ENCODE measurements at regions not wholly inside any gene's neighbourhood (a gene's known extent, or its start where the extent isn't known, plus 50 kb on each side); places are given as distances from the start of the nearest gene placed in this dataset.

GRCh38 chr6:156461647-156462046 is 315.5 kb upstream of the ARID1B start:
- TF ChIP-seq, protein P1, sequence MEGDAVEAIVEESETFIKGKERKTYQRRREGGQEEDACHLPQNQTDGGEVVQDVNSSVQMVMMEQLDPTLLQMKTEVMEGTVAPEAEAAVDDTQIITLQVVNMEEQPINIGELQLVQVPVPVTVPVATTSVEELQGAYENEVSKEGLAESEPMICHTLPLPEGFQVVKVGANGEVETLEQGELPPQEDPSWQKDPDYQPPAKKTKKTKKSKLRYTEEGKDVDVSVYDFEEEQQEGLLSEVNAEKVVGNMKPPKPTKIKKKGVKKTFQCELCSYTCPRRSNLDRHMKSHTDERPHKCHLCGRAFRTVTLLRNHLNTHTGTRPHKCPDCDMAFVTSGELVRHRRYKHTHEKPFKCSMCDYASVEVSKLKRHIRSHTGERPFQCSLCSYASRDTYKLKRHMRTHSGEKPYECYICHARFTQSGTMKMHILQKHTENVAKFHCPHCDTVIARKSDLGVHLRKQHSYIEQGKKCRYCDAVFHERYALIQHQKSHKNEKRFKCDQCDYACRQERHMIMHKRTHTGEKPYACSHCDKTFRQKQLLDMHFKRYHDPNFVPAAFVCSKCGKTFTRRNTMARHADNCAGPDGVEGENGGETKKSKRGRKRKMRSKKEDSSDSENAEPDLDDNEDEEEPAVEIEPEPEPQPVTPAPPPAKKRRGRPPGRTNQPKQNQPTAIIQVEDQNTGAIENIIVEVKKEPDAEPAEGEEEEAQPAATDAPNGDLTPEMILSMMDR (IDR thresholded peaks at IDR 0.05): no peak
- TF ChIP-seq POLR2A (IDR thresholded peaks at IDR 0.05): no peak
